GM12872 (cell line): ENCODE measurements at regions not wholly inside any gene's neighbourhood (a gene's known extent, or its start where the extent isn't known, plus 50 kb on each side); places are given as distances from the start of the nearest gene placed in this dataset.

ENCODE experiments used
- CTCF ChIP-seq: IDR thresholded peaks from 3 replicates; pipeline ENCODE4 v1.5.1; 2011; ENCODE audit warnings: low read depth, mild to moderate bottlenecking, low read length, moderate library complexity; ENCODE audit not compliant: insufficient read depth

GRCh38 chr21:43302769-43303168 is 124.2 kb downstream of the SIK1 start:
- TF ChIP-seq CTCF, result no peak

DNA sequence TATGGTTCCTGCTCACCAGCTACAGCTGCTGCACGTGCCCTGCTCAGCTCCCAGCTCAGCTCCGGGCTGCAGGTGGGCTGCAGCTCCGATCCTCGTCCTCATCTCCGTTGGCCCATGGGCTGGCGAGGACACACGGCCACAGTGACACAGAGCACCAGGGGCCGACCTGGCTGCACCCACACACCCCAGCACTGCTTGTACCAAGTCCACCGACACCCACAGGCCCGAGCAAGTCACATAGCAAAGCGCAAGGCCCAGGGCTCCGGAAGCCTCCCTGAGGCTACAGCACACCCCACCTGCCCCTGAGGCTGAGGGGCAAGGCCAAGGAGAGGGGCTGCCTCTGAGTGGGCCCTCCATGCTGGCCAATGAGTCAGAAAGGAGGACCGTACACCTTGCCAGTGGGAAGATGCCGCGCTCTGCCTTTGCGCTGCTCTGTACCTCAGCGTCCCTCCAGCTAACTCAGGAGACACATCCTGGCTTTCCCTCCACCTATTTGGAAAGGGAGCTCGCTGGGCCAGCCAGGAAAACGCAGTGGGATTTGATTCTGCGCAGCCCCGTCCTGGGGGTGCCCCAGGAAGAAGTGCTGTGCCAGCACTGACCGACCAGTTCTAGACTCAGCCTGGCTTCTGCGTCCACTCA is 124.8 kb downstream of the SIK1 start:
- no peak for TF ChIP-seq CTCF

DNA sequence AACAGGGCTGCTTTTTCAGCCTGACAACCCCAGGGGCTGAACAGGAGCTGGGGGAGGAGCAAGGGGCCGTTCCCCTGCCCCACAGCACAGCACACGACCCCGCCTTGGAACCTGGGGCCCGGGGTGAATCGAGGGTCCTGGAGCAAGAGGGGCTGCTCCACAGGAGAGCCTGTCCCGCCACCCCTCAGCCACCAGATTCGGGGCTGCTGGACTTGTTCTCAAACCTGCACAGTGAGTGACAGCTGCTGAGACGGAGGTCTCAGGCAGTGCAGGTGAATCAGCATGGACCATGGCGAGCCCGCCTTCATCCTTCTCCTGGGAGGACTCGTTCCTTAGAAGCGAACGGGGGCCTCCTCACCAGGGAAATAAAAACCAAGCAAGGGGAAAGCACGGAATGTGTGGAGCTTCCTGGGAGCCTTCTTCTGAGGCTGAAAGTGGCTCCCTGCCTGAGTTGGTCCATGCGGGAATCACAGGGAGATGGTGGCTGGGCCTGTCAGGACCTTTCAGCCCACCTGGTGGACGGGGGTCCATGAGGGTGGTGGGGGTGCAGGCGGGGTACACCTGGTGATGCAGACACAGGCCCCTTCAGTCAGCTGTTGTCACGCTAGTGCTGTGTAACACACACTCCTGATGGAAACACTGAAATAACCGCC is 125.4 kb downstream of the SIK1 start:
- no peak for TF ChIP-seq CTCF

GRCh38 chr21:43300496-43301408 is 126.2 kb downstream of the SIK1 start:
- no peak for TF ChIP-seq CTCF

DNA sequence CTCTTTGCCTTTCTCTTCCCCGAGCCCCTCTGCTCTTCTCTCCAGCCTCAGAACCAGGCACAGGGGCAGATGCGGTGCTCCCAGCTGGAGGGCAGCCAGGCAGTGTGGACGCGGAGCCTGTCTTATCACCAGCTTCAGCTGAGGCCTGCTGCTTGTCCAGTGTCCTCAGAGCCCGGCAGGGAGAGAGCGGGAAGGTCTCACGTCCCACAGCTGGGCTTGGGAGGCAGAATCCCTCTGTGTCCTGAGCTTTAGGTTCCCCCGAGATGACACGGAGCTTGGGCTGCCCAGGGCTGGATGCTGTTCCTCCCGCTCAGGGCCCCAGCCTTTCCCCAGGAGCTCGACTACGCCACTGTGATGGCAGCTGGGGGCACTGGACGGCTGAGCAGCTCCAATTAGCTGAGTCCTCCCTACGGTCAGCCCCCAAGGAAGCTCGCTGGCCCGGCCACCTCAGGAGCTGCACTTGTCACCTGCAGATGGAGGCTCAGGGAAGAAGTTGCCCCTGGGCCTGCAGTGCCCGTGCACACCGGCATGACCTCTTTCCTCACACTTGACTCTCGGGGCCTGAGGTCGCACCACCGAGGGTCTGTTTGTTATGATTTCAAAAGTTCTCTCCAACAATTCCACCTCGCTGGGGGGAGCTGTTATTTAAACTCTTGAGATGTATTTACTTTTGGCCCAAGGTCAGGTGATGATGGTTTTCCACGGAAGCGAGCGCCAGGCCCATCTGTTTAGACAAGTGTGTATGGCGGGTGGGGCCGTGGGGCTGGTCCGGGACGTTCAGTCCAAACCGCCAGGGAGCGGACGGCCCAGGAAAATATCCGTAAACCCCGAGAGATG is 127.3 kb downstream of the SIK1 start:
- no peak for TF ChIP-seq CTCF

DNA sequence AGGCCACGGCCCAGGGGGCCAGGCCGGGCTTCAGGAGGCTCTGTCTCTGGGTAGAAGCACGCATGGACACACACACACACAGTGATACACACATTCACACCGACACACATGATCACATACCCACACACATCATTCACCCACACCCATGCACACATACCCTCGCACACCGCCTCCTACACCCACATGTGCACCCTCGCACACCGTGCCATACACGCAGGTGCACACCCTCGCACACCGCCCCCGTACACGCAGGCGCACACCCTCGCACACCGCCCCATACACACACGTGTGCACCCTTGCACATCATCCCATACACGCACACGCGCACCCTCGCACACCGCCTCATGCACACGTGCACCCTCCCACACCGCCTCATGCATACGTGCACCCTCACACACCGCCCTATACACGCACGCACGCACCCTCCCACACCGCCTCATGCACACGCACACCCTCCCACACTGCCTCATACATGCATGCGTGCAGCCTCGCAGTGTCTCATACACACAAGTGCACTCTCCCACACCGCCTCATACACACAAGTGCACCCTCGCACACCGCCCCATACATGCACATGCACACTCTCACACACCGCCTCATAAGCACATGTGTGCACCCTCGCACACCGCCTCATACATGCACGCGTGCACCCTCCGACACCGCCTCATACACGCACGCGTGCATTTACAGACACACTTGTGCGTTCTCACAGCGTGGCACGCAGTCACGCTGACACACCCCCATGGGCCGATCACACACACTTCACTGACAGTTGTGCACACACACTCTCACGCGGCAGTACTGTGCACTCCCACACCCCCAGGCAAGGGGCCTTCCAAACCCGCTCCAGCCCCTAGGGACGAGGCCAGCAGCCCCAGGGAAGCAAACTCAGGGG is 128.1 kb downstream of the SIK1 start:
- no peak for TF ChIP-seq CTCF
